ENCODE measurements at regions not wholly inside any gene's neighbourhood (a gene's known extent, or its start where the extent isn't known, plus 50 kb on each side); places are given as distances from the start of the nearest gene placed in this dataset.

DNA sequence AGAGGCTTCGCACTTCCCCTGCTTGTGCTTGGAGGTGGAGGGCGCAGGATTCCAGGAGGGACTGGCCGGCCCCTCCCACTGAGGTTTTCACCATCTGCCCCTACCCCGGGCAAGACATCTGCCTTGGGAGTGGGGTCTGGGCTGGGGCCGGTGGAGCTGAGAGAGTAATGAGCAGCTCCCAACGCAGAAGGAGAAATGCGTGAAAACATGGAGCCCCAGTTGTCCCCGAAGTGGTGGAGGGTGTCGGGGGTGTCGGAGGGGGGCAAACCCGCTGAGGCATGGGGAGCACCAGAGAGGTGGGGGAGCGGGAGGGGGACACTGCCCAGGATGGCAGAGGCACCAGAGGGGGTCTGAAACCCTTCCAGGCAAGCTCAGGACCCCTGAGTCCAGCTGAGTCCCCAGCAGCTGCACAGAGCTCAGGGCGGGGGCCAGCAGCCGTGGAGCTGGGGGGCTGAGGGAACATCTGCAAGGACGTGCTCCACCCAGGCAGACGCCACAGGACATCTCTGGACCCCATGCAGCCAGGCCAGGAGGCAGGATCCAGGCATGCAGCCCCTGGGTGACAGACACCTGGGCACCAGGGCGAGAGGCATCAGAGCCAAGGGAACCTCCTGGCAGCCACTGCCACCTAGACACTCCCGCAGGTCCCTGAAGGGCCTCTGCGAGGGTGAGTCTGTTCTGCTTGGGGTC lies 110.6 kb downstream of the SIK1 start:
- no peaks in the 10 kb centered on the region for H3K9me2 ChIP-seq (ENCODE audit: insufficient read depth)
- H3K4me3 ChIP-seq (replicated peaks in 1 of 2; ENCODE audit: low read depth in 1 of 2, low read length in 2 of 2): no peak overlapping the region
- H3K27ac ChIP-seq (ENCODE audit: low read depth, low read length): no peak overlapping the region
- ChIA-PET POLR2A (no interaction called here), CTCF (no interaction called here), RAD21 (ENCODE audit: low non-redundant PET in 1 of 2, low total read pairs in 2 of 2, uncharacterized antibody in 2 of 2, unreplicated experiment in 2 of 2) (no interaction called here)
- no peak overlapping the region for H2AFZ ChIP-seq (ENCODE audit: low read depth, low read length, poor library complexity, severe bottlenecking)
- TF ChIP-seq, protein P1, sequence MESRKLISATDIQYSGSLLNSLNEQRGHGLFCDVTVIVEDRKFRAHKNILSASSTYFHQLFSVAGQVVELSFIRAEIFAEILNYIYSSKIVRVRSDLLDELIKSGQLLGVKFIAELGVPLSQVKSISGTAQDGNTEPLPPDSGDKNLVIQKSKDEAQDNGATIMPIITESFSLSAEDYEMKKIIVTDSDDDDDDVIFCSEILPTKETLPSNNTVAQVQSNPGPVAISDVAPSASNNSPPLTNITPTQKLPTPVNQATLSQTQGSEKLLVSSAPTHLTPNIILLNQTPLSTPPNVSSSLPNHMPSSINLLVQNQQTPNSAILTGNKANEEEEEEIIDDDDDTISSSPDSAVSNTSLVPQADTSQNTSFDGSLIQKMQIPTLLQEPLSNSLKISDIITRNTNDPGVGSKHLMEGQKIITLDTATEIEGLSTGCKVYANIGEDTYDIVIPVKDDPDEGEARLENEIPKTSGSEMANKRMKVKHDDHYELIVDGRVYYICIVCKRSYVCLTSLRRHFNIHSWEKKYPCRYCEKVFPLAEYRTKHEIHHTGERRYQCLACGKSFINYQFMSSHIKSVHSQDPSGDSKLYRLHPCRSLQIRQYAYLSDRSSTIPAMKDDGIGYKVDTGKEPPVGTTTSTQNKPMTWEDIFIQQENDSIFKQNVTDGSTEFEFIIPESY (IDR thresholded peaks at IDR 0.05; ENCODE audit: extremely low read depth, insufficient replicate concordance, low read length): no peak
- TF ChIP-seq YY1 (IDR thresholded peaks at IDR 0.05; ENCODE audit: extremely low read depth, insufficient replicate concordance, low read depth, low read length) (no peak), SP1 (IDR thresholded peaks at IDR 0.05; ENCODE audit: low read depth) (no peak), ZFX (IDR thresholded peaks at IDR 0.05) (no peak), EZH2phosphoT487 (IDR thresholded peaks at IDR 0.05; ENCODE audit: borderline replicate concordance) (no peak), JUND (IDR thresholded peaks at IDR 0.05) (no peak), CEBPB (IDR thresholded peaks at IDR 0.05; ENCODE audit: low read depth) (no peak)
- TF ChIP-seq, protein P2, sequence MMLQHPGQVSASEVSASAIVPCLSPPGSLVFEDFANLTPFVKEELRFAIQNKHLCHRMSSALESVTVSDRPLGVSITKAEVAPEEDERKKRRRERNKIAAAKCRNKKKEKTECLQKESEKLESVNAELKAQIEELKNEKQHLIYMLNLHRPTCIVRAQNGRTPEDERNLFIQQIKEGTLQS (IDR thresholded peaks at IDR 0.05): no peak
- TF ChIP-seq, protein P3, sequence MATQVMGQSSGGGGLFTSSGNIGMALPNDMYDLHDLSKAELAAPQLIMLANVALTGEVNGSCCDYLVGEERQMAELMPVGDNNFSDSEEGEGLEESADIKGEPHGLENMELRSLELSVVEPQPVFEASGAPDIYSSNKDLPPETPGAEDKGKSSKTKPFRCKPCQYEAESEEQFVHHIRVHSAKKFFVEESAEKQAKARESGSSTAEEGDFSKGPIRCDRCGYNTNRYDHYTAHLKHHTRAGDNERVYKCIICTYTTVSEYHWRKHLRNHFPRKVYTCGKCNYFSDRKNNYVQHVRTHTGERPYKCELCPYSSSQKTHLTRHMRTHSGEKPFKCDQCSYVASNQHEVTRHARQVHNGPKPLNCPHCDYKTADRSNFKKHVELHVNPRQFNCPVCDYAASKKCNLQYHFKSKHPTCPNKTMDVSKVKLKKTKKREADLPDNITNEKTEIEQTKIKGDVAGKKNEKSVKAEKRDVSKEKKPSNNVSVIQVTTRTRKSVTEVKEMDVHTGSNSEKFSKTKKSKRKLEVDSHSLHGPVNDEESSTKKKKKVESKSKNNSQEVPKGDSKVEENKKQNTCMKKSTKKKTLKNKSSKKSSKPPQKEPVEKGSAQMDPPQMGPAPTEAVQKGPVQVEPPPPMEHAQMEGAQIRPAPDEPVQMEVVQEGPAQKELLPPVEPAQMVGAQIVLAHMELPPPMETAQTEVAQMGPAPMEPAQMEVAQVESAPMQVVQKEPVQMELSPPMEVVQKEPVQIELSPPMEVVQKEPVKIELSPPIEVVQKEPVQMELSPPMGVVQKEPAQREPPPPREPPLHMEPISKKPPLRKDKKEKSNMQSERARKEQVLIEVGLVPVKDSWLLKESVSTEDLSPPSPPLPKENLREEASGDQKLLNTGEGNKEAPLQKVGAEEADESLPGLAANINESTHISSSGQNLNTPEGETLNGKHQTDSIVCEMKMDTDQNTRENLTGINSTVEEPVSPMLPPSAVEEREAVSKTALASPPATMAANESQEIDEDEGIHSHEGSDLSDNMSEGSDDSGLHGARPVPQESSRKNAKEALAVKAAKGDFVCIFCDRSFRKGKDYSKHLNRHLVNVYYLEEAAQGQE (IDR thresholded peaks at IDR 0.05; ENCODE audit: low read depth): no peak
- no peaks in the 10 kb centered on the region for H3K27me3 ChIP-seq (ENCODE audit: insufficient read depth, low read length)
- no peak overlapping the region for H3K4me2 ChIP-seq (ENCODE audit: low read length)
- BruUV-seq (replicated peaks): no TSS peak
- no peak for DNase-seq (ENCODE audit: low read depth, low spot score)
- H3K9me3 ChIP-seq (ENCODE audit: control insufficient read depth in 1 of 2, insufficient read depth in 1 of 2, low read depth in 1 of 2, low read length in 2 of 2): peaks cover 0 to 6% of the 10 kb centered on the region in 2 experiments; a peak in 1 of 4 replicates
- H3K4me1 ChIP-seq (ENCODE audit: control insufficient read depth in 1 of 2, insufficient read depth in 2 of 2, low read length in 2 of 2): no peaks in the 10 kb centered on the region
- H3K9ac ChIP-seq (ENCODE audit: low read length): no peak overlapping the region
- H3K79me2 ChIP-seq (ENCODE audit: insufficient read depth, low read length): no peaks in the 10 kb centered on the region
- H3K36me3 ChIP-seq (ENCODE audit: control insufficient read depth in 1 of 2, insufficient read depth in 2 of 2, low read length in 2 of 2): no peaks in the 10 kb centered on the region
- intact Hi-C loops (cut with micrococcal nuclease): no loop called here
- ATAC-seq: no peak
- H4K20me1 ChIP-seq (ENCODE audit: insufficient read depth): no peaks in the 10 kb centered on the region

All from HCT116 (cell line).